Psoas muscle (tissue), 7 donors: ENCODE measurements at regions not wholly inside any gene's neighbourhood (a gene's known extent, or its start where the extent isn't known, plus 50 kb on each side); places are given as distances from the start of the nearest gene placed in this dataset.
"Not testable (repeated sequence)": the region's sequence is repeated elsewhere in the genome, so short reads cannot be mapped to it uniquely, and the experiment has no call there.

Experiments
- ATAC-seq, 4 donors: fragments of 200-7000 bp; cut with Tn5 transposase; one replicate each; pipeline ENCODE4 v1.9.1; 2020; ENCODE audit warnings: moderate library complexity in 3 of 4, mild to moderate bottlenecking in 2 of 4
- DNase-seq, 2 donors: peaks; one replicate each; pipeline ENCODE4 v3.0.0-alpha.2; 2020
- H3K27ac ChIP-seq: fragments of 200-600 bp; one replicate; pipeline ENCODE4 v1.8.0; 2022
- H3K27me3 ChIP-seq, 3 donors: fragments of 200-600 bp in 1 of 3; one replicate each; pipeline versions ENCODE4 v1.6.1 to v1.8.0; 2013 to 2022; ENCODE audit warnings: low read length in 2 of 3, mild to moderate bottlenecking in 2 of 3, moderate library complexity in 1 of 3; ENCODE audit not compliant: insufficient read depth in 3 of 3
- H3K36me3 ChIP-seq, 2 donors: fragments of 200-600 bp in 1 of 2; one replicate each; pipeline versions ENCODE4 v1.6.1 to v1.8.0; 2013 to 2022; ENCODE audit warnings: low read depth in 1 of 2, mild to moderate bottlenecking in 1 of 2, moderate library complexity in 1 of 2; ENCODE audit not compliant: insufficient read depth in 1 of 2
- H3K4me1 ChIP-seq: fragments of 200-600 bp; one replicate; pipeline ENCODE4 v1.8.0; 2022
- H3K4me3 ChIP-seq: fragments of 200-600 bp; one replicate; pipeline ENCODE4 v1.8.0; 2022; ENCODE audit warnings: mild to moderate bottlenecking
- H3K9me3 ChIP-seq: fragments of 200-600 bp; one replicate; pipeline ENCODE4 v1.8.0; 2022
- CTCF ChIP-seq: fragments of 200-600 bp; IDR thresholded peaks from one replicate; pipeline ENCODE4 v1.8.0; 2022; ENCODE audit warnings: antibody characterized with exemption
- WGBS, 3 donors: extraction: QIAGEN DNeasy Blood & Tissue Kit; methylation state at CpG; one replicate each; pipeline versions ENCODE4 v1.1.6 to v1.1.7; 2013; 5-methylcytosine and 5-hydroxymethylcytosine counted together
- intact Hi-C, 2 donors: fragments of 100-400 bp; cut with DNase I; formaldehyde crosslinking; loops; one replicate each; pipeline versions ENCODE4 v1.11.0 to v1.14.2; 2022
- donor health status: healthy with polysubstance abuse.
- donor health status: DM: no; HTN: no; CAD: no; lungs with moderate emphysema.
- donor health status: Bipolar disorder and iron deficiency.
- donor health status: healthy.
- donor health status: DM: yes; HTN: yes; CAD: no.
- donor health status: DM: no; HTN: no; CAD: no.
- donor health status: DM: yes; HTN: yes; CAD: no.

GRCh38 chr7:52584041-52584440 lies 451.4 kb upstream of the POM121L12 start:
- whole genome bisulfite sequencing, 3 donors: 44 to 58% (median 49%) methylated on average over 2 of the region's 2 CpGs

GRCh38 chr7:52573141-52573540 lies 462.3 kb upstream of the POM121L12 start:
- H3K4me1 ChIP-seq, H3K4me3 ChIP-seq, ATAC-seq, DNase-seq, intact Hi-C loops, H3K36me3 ChIP-seq, H3K9me3 ChIP-seq, H3K27ac ChIP-seq, H3K27me3 ChIP-seq: not testable (repeated sequence)
- WGBS, 3 donors: 88 to 94% (median 91%) methylated on average over 6 of the region's 6 CpGs

More at GRCh38 chr7:52584041-52584440, 451.4 kb upstream of the POM121L12 start:
- no peak overlapping the region for H3K27ac ChIP-seq
- no peak for TF ChIP-seq CTCF
- no peaks in the 10 kb centered on the region for H3K4me1 ChIP-seq
- ATAC-seq (no peak), DNase-seq (no peak)
- peaks cover 10% of the 10 kb centered on the region for H3K9me3 ChIP-seq
- no peak overlapping the region for H3K4me3 ChIP-seq
- intact Hi-C loops: no loop called here
- H3K27me3 ChIP-seq: no peaks in the 10 kb centered on the region
- H3K36me3 ChIP-seq: no peaks in the 10 kb centered on the region

- intact Hi-C loops: no loop called here
- no peak overlapping the region for H3K4me3 ChIP-seq
- H3K27me3 ChIP-seq: no peaks in the 10 kb centered on the region
- DNase-seq (no peak), ATAC-seq (no peak)
- no peaks in the 10 kb centered on the region for H3K36me3 ChIP-seq
- no peak for TF ChIP-seq CTCF
- 75 to 80% (median 79%) methylated on average over 3 of the region's 3 CpGs for WGBS, 3 donors
- H3K27ac ChIP-seq: no peak overlapping the region
- H3K4me1 ChIP-seq: no peaks in the 10 kb centered on the region
- no peaks in the 10 kb centered on the region for H3K9me3 ChIP-seq
These were observed 464.4 kb upstream of the POM121L12 start for GRCh38 chr7:52571026-52571425.

GRCh38 chr7:52569151-52569550 lies 466.3 kb upstream of the POM121L12 start:
- DNase-seq (no peak), ATAC-seq (no peak)
- no peak overlapping the region for H3K4me3 ChIP-seq
- intact Hi-C loops: no loop called here
- no peak for TF ChIP-seq CTCF
- no peaks in the 10 kb centered on the region for H3K27me3 ChIP-seq
- WGBS, 3 donors: 75 to 92% (median 85%) methylated on average over 3 of the region's 3 CpGs
- no peak overlapping the region for H3K27ac ChIP-seq
- H3K9me3 ChIP-seq: no peaks in the 10 kb centered on the region
- H3K36me3 ChIP-seq: no peaks in the 10 kb centered on the region
- H3K4me1 ChIP-seq: no peaks in the 10 kb centered on the region

GRCh38 chr7:52565974-52566373 lies 469.5 kb upstream of the POM121L12 start:
- WGBS, 3 donors: 49 to 56% (median 54%) methylated on average over 5 of the region's 5 CpGs
- intact Hi-C loops: no loop called here
- DNase-seq (no peak), ATAC-seq (no peak)
- H3K4me3 ChIP-seq: no peak overlapping the region
- TF ChIP-seq CTCF: no peak
- no peaks in the 10 kb centered on the region for H3K36me3 ChIP-seq
- H3K4me1 ChIP-seq: no peaks in the 10 kb centered on the region
- no peaks in the 10 kb centered on the region for H3K9me3 ChIP-seq
- no peak overlapping the region for H3K27ac ChIP-seq
- H3K27me3 ChIP-seq: no peaks in the 10 kb centered on the region
